RWPE2 (cell line): ENCODE measurements at regions not wholly inside any gene's neighbourhood (a gene's known extent, or its start where the extent isn't known, plus 50 kb on each side); places are given as distances from the start of the nearest gene placed in this dataset.
A peak's percentile ranks its signal among the peaks of the same experiment; 100 is the strongest.

Experiments used
- ATAC-seq: fragments of 200-7000 bp; cut with Tn5 transposase; 3 replicates; pipeline ENCODE4 v1.9.1; 2021; ENCODE audit warnings: low read depth
- DNase-seq: peaks from one replicate; pipeline ENCODE4 v3.0.0-alpha.2; 2020; ENCODE audit warnings: low spot score
- H3K27ac ChIP-seq: fragments of 450-650 bp; 2 replicates; pipeline ENCODE4 v1.5.1; 2017; ENCODE audit warnings: mild to moderate bottlenecking; ENCODE audit not compliant: poor library complexity, severe bottlenecking
- H3K27me3 ChIP-seq: fragments of 250-450 bp; sonication (Bioruptor Pico); 2 replicates; pipeline ENCODE4 v1.5.1; 2021; ENCODE audit warnings: mild to moderate bottlenecking, moderate library complexity; ENCODE audit not compliant: insufficient read depth, poor library complexity, severe bottlenecking
- H3K36me3 ChIP-seq: fragments of 250-450 bp; sonication (Bioruptor Pico); 2 replicates; pipeline ENCODE4 v1.5.1; 2020; ENCODE audit warnings: low read depth, mild to moderate bottlenecking, moderate library complexity
- H3K4me1 ChIP-seq: fragments of 250-450 bp; sonication (Bioruptor Pico); 2 replicates; pipeline ENCODE4 v1.5.1; 2021; ENCODE audit warnings: mild to moderate bottlenecking, moderate library complexity; ENCODE audit not compliant: insufficient read depth, poor library complexity, severe bottlenecking
- H3K4me3 ChIP-seq: fragments of 250-450 bp; sonication (Bioruptor Pico); 2 replicates; pipeline ENCODE4 v1.5.1; 2021; ENCODE audit warnings: mild to moderate bottlenecking, moderate library complexity; ENCODE audit not compliant: severe bottlenecking
- H3K9me3 ChIP-seq: fragments of 250-450 bp; sonication (Bioruptor Pico); 2 replicates; pipeline ENCODE4 v1.5.1; 2021; ENCODE audit warnings: mild to moderate bottlenecking, moderate library complexity; ENCODE audit not compliant: severe bottlenecking
- CTCF ChIP-seq: fragments of 450-650 bp; IDR thresholded peaks from one replicate; pipeline ENCODE4 v1.5.1; 2017; ENCODE audit warnings: mild to moderate bottlenecking, moderate library complexity; ENCODE audit not compliant: poor library complexity, severe bottlenecking

GRCh38 chr2:8524388-8524787 lies 157.5 kb upstream of the ID2 start:
- Histone ChIP-seq H3K27ac (no peak overlapping the region), H3K9me3 (peaks cover 2% of the 10 kb centered on the region), H3K4me1 (peaks cover 2% of the 10 kb centered on the region), H3K36me3 (no peaks in the 10 kb centered on the region), H3K4me3 (no peak overlapping the region), H3K27me3 (no peaks in the 10 kb centered on the region)
- ATAC-seq (no peak), DNase-seq (no peak)
- no peak for TF ChIP-seq CTCF

- no peak for TF ChIP-seq CTCF
- no peak for DNase-seq
- Histone ChIP-seq H3K4me3 (no peak overlapping the region), H3K36me3 (no peaks in the 10 kb centered on the region), H3K4me1 (peaks cover 2% of the 10 kb centered on the region), H3K9me3 (peaks cover 2% of the 10 kb centered on the region), H3K27ac (no peak overlapping the region), H3K27me3 (no peaks in the 10 kb centered on the region)
- no peak for ATAC-seq
Measured at GRCh38 chr2:8524823-8525222, 157.0 kb upstream of the ID2 start.

- Histone ChIP-seq H3K27ac (no peak overlapping the region), H3K9me3 (peaks cover 2% of the 10 kb centered on the region), H3K27me3 (no peaks in the 10 kb centered on the region), H3K36me3 (no peaks in the 10 kb centered on the region), H3K4me3 (no peak overlapping the region), H3K4me1 (peaks cover 2% of the 10 kb centered on the region)
- DNase-seq (no peak), ATAC-seq (no peak)
- TF ChIP-seq CTCF = no peak
Measured at GRCh38 chr2:8525236-8525581, 156.6 kb upstream of the ID2 start.

GRCh38 chr2:8525582-8526402 lies 156.1 kb upstream of the ID2 start:
- Histone ChIP-seq H3K4me1 (peaks cover 2% of the 10 kb centered on the region), H3K9me3 (peaks cover 2% of the 10 kb centered on the region), H3K27me3 (no peaks in the 10 kb centered on the region), H3K4me3 (no peak overlapping the region), H3K27ac (no peak overlapping the region), H3K36me3 (no peaks in the 10 kb centered on the region)
- peak; percentile 21 for TF ChIP-seq CTCF
- ATAC-seq (peak; percentile 79), DNase-seq (no peak)

GRCh38 chr2:8526403-8526696 lies 155.5 kb upstream of the ID2 start:
- Histone ChIP-seq H3K27me3 (no peaks in the 10 kb centered on the region), H3K4me3 (no peak overlapping the region), H3K36me3 (no peaks in the 10 kb centered on the region), H3K9me3 (peaks cover 3% of the 10 kb centered on the region), H3K4me1 (peaks cover 2% of the 10 kb centered on the region), H3K27ac (no peak overlapping the region)
- ATAC-seq (no peak), DNase-seq (no peak)
- TF ChIP-seq CTCF = no peak
